ENCODE measurements at regions not wholly inside any gene's neighbourhood (a gene's known extent, or its start where the extent isn't known, plus 50 kb on each side); places are given as distances from the start of the nearest gene placed in this dataset.
"Not testable (repeated sequence)": the region's sequence is repeated elsewhere in the genome, so short reads cannot be mapped to it uniquely, and the experiment has no call there.

DNA sequence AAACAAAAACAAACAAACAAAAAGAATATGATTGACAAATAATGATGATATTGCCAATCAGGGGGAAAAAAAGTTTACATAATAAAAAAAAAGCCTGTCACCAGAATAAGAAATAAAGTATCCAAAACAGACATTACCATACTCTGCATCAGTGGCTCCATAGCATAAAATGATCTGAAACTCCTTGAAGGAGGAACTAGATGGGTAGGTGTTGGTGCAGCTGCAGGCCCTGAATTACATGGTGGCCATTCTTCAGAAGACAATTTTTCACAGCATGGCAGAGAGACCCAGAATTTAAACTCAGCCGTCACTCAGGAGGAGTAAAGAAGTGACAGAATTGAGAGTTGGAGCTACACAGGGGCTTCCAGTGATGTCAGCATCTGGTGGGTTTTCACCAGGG lies 60.2 kb downstream of the GLUL start:
- DNase-seq (ENCODE audit: low spot score): no peak

GRCh38 chr1:182330303-182330702 lies 61.3 kb downstream of the GLUL start:
- DNase-seq (ENCODE audit: low spot score): no peak

GRCh38 chr1:182329471-182329870 lies 62.1 kb downstream of the GLUL start:
- DNase-seq (ENCODE audit: low spot score): no peak

- no peak for DNase-seq (ENCODE audit: low spot score)
Measured at GRCh38 chr1:182328591-182328990, 63.0 kb downstream of the GLUL start.

GRCh38 chr1:182325339-182325738 lies 66.3 kb downstream of the GLUL start:
- no peak for DNase-seq (ENCODE audit: low spot score)

GRCh38 chr1:182321532-182321931 lies 70.1 kb downstream of the GLUL start:
- DNase-seq (ENCODE audit: low spot score): not testable (repeated sequence)

- no peak for DNase-seq (ENCODE audit: low spot score)
Measured at GRCh38 chr1:182317611-182318161, 73.9 kb downstream of the GLUL start.

- not testable (repeated sequence) for DNase-seq (ENCODE audit: low spot score)
Measured at GRCh38 chr1:182316454-182316853, 75.1 kb downstream of the GLUL start.

GRCh38 chr1:182315167-182315556 lies 76.4 kb downstream of the GLUL start:
- no peak for DNase-seq (ENCODE audit: low spot score)

GRCh38 chr1:182309631-182310351 lies 81.8 kb downstream of the GLUL start:
- no peak for DNase-seq (ENCODE audit: low spot score)

DNA sequence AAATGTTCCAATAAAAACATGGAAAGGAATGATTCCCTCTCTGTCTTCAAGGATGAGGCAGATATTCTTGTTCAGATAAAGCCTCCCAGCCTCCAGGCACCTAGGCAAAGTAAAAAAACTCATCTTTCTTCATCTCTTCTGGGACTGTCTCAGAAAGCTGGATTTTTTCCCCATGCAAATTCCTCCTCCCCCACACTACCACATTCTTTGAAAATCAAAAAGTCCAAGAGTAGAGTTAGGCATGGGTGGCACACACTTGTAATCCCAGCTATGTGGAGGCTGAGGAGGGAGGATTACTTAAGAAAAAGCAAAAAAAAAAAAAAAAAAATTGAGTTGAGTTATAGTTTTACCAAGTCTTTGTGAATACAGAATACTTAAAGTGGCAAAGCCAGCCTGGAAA lies 82.8 kb downstream of the GLUL start:
- DNase-seq (ENCODE audit: low spot score): no peak

DNA sequence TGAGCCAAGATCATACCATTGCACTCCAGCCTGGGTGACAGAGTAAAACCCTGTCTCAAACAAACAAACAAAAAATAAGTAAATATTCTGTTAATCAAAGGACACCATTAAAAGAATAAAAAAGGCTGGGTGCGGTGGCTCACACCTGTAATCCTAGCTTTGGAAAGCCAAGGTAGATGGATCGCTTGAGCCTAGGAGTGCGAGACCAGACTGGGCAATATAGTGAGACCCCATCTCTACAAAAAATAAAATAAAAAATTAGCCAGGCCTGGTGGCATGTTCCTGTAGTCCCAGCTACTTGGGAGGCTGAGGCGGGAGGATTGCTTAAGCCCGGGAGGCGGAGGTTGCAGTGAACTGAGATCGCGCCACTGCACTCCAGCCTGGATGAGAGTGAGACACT lies 84.1 kb downstream of the GLUL start:
- not testable (repeated sequence) for DNase-seq (ENCODE audit: low spot score)

DNA sequence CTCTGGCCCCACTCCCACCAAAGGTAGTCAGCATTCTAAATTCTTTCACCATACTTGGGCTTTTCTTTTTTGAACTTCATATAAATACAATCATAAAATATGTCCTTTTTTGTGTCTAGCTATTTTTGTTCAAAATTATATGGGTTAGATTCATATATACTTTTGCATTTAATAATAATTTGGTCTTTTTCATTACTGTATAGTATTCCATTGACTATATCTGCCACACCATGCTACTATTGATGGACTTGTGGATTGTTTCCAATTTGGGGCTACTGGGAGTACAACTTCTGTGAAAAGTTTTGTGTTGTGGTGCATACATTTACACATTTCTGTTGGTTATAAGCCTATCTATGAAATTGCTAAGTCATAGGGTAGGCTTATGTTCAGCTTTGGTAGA lies 85.7 kb downstream of the GLUL start:
- DNase-seq (ENCODE audit: low spot score): no peak

- DNase-seq (ENCODE audit: low spot score): no peak
Measured at GRCh38 chr1:182304627-182305026, 87.0 kb downstream of the GLUL start.

GRCh38 chr1:182304218-182304617 lies 87.4 kb downstream of the GLUL start:
- DNase-seq (ENCODE audit: low spot score): no peak

GRCh38 chr1:182303778-182304177 lies 87.8 kb downstream of the GLUL start:
- no peak for DNase-seq (ENCODE audit: low spot score)

GRCh38 chr1:182301467-182302198 lies 90.0 kb downstream of the GLUL start:
- DNase-seq (ENCODE audit: low spot score): no peak

GRCh38 chr1:182301026-182301436 lies 90.6 kb downstream of the GLUL start:
- no peak for DNase-seq (ENCODE audit: low spot score)

DNA sequence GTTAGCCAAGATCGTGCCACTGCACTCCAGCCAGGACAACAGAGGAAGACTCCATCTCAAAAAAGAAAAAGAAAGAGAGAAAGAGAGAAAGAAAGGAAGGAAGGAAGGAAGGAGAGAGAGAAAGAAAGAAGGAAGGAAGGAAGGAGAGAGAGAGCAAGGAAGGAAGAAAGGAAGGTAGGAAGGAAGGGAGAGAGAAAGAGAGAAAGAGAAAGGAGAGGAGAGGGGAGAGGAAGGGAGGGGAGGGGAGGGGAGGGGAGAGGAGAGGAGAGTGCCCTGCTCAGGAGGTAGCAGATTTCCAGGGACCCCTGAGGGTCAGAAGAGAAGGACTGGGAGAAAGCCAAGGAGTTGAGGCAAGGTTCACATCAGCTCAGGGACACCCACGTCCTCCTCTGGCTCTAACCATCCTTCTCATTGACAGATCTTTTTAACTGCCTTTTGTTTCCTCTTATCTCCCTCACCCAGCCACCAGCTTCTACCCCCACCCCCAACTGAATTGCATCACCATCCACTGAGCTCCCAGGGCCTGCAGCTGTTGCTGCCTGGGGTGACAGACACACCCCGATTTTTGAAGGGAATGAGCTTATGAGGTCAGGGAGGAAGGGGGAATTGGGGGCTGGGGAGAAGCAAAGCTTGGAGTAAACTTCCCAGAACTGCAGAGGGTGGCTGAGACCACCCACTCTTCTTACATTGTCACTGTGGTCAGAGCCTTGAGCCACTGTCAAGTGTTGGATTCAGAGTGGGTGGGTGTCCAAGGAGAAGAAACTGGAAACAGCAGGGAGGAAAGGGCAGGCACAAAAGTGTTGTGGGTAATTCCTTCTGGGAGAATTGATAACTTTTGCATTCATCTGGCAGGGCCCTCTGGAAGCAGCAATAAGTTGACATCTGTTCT lies 91.6 kb downstream of the GLUL start:
- DNase-seq (ENCODE audit: low spot score): no peak

GRCh38 chr1:182299054-182299727 lies 92.4 kb downstream of the GLUL start:
- not testable (repeated sequence) for DNase-seq (ENCODE audit: low spot score)

GRCh38 chr1:182297335-182297734 lies 94.3 kb downstream of the GLUL start:
- DNase-seq (ENCODE audit: low spot score): no peak

DNA sequence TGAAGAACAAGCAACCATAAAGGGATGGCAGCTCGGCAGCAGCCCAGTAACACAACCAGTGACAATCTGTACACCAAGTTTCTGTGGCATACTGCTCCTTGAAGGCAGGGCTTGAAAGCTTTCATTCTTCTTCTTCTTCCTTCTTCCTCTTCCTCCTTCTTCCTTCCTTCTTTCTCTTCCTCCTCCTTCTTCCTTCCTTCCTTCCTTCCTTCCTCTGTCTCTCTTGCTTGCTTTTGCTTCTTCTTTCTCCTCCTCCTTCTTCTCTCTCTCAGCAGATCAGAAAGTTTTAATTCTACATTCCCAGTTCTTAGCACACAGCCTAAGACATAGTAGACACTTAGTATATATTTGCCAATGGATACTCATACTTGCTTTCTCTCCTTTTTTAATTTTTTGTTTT lies 95.9 kb downstream of the GLUL start:
- DNase-seq (ENCODE audit: low spot score): no peak

All from hepatic stellate cell (primary cell).